ENCODE measurements at regions not wholly inside any gene's neighbourhood (a gene's known extent, or its start where the extent isn't known, plus 50 kb on each side); places are given as distances from the start of the nearest gene placed in this dataset.

DNA sequence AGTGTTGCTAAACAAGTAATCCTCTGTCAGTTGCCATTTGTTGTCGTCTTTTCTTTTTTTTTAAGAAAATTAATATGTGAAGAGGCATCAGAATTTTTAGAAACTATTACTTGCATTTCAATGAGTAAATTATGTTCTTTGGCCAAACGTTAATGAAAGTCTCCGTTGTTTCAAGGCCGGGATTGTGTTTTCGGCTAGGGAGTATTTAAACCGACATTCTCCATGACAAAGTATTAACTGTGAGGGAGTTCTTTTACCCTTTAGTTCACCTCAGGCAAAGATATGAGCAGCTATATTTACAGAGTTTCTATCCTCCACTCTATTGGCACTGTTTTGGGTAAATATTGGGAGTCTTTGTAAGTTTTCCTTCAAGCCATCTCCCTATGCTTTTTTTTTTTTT lies 668.9 kb downstream of the METTL15 start:
- DNase-seq (ENCODE audit: extremely low read depth in 1 of 2, low read depth in 1 of 2): no peak

- no peak for DNase-seq (ENCODE audit: extremely low read depth in 1 of 2, low read depth in 1 of 2)
Measured at GRCh38 chr11:28773606-28774005, 665.4 kb downstream of the METTL15 start.

GRCh38 chr11:28770806-28771205 lies 662.6 kb downstream of the METTL15 start:
- DNase-seq (ENCODE audit: extremely low read depth in 1 of 2, low read depth in 1 of 2): no peak

DNA sequence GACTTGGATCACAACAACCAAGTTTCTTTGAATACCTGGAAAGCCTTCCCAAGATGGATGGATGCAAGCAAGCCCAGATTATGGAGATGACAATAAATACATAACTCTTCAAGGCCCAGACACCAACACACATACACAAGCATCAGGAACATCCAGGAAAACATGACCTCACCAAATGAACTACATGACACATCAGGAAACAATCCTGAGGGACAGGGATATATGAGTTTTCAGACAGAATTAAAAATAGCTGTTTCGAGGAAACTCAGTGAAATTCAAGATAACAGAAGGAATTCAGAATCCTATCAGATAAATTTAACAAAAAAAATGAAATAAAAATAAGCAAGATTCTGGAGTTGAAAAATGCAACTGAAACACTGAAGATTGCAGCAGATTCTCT lies 659.4 kb downstream of the METTL15 start:
- DNase-seq (ENCODE audit: extremely low read depth in 1 of 2, low read depth in 1 of 2): no peak

- no peak for DNase-seq (ENCODE audit: extremely low read depth in 1 of 2, low read depth in 1 of 2)
Measured at GRCh38 chr11:28763876-28764275, 655.7 kb downstream of the METTL15 start.

DNA sequence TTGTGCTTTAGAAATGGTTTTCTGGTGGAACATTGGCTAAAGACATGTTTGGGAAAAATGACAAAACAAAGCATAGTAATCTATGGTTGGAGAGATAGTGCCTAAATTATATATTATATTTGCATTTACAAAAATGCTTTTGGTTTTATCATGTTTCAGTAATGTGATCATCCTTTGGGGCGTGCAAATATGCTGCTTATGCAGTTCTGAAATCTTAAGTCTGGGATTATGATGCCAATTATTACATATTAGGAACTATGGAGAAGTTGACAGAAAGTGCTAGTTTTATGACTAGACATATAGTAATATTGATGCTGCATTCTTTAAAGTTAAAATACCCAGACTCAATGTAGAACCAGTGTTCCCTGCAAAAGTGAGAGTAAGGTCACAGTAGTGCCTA lies 655.0 kb downstream of the METTL15 start:
- no peak for DNase-seq (ENCODE audit: extremely low read depth in 1 of 2, low read depth in 1 of 2)

GRCh38 chr11:28760676-28761390 lies 652.6 kb downstream of the METTL15 start:
- DNase-seq (ENCODE audit: extremely low read depth in 1 of 2, low read depth in 1 of 2): no peak

GRCh38 chr11:28759311-28759710 lies 651.1 kb downstream of the METTL15 start:
- no peak for DNase-seq (ENCODE audit: extremely low read depth in 1 of 2, low read depth in 1 of 2)

GRCh38 chr11:28757725-28758515 lies 649.7 kb downstream of the METTL15 start:
- no peak for DNase-seq (ENCODE audit: extremely low read depth in 1 of 2, low read depth in 1 of 2)

GRCh38 chr11:28756977-28757376 lies 648.8 kb downstream of the METTL15 start:
- no peak for DNase-seq (ENCODE audit: extremely low read depth in 1 of 2, low read depth in 1 of 2)

DNA sequence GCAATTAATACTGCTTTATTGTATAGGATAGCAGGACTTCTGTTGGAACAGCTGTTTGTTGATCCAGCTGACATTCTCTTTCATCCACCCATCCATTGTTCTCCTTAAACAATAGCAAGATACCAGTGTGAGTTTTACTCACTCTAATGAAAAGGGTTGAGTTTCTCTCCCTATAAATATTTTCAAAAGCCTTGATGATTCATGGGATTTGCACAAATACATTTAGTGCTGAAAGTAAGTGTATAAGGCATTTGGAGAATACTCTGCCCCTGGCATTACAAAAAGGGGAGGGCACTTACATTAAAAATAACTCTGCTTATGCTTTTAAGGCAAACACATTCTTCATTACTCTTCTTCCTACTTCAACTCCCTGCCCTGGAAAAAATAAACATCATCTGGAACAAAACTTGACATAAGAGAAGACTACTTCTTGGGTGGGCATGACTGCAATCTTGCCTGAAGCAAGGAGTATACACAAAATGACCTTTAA lies 634.9 kb downstream of the METTL15 start:
- no peak for DNase-seq (ENCODE audit: extremely low read depth in 1 of 2, low read depth in 1 of 2)

- DNase-seq (ENCODE audit: extremely low read depth in 1 of 2, low read depth in 1 of 2): no peak
Measured at GRCh38 chr11:28739489-28740280, 631.5 kb downstream of the METTL15 start.

- DNase-seq (ENCODE audit: extremely low read depth in 1 of 2, low read depth in 1 of 2): no peak
Measured at GRCh38 chr11:28738549-28738948, 630.4 kb downstream of the METTL15 start.

DNA sequence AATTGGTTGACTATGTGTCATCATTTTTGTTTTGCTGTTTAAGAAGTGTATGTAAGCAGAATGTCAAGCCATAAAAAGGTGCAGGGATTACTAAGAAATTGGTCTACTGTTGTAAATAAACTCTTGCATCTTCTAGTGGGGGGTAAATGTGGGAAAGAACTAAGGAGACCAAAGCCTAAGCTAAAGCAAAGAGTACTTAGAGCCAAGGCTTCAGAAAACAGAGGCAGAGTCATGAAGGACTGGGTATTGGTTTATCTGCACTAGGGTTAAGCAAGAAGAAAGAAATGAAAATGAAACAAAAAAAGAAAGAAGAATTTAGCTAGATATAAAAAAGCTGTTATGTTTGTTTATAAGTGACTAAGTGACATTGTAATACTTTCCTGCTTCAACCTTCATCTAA lies 628.1 kb downstream of the METTL15 start:
- no peak for DNase-seq (ENCODE audit: extremely low read depth in 1 of 2, low read depth in 1 of 2)

GRCh38 chr11:28735511-28735910 lies 627.3 kb downstream of the METTL15 start:
- no peak for DNase-seq (ENCODE audit: extremely low read depth in 1 of 2, low read depth in 1 of 2)

GRCh38 chr11:28730889-28731288 lies 622.7 kb downstream of the METTL15 start:
- DNase-seq (ENCODE audit: extremely low read depth in 1 of 2, low read depth in 1 of 2): no peak

- DNase-seq (ENCODE audit: extremely low read depth in 1 of 2, low read depth in 1 of 2): no peak
Measured at GRCh38 chr11:28730336-28730735, 622.1 kb downstream of the METTL15 start.

- no peak for DNase-seq (ENCODE audit: extremely low read depth in 1 of 2, low read depth in 1 of 2)
Measured at GRCh38 chr11:28729339-28729738, 621.2 kb downstream of the METTL15 start.

DNA sequence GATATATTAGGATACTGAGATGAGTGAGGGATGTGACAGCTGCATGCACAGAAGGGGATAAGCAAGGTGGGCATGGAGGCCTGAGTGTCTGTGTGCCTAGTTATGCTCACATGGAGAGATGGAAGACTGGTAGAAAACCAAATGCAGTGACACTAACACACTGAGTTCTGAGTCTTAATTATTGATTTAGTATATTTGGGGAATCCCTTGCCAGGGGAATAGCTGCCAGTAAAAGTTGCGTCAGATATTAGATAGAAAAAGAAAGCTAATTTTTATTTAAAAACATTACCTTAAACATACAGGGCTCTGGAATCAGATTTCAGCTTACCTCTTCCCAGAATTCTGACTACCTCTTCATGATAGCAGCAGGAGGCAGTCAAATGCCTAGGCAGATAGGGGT lies 620.5 kb downstream of the METTL15 start:
- no peak for DNase-seq (ENCODE audit: extremely low read depth in 1 of 2, low read depth in 1 of 2)

DNA sequence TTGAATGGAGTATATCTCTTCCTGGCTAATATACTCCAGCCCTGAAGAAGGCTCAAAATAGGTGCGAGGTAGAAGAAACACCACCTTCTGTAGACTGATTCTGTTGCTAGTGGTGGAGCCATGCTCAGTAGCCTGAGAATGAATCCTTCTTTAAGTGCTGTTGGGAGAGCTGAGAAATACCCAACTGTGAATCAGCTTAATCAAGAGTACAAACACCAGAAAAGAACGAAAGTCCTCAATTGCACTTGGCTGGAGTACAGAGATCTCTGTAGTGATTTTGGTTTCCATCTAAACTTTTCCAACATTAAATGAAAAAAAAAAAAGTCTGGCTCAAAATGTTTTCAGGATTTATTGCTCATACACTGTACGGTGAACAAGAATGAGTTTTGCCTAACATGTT lies 619.1 kb downstream of the METTL15 start:
- no peak for DNase-seq (ENCODE audit: extremely low read depth in 1 of 2, low read depth in 1 of 2)

- no peak for DNase-seq (ENCODE audit: extremely low read depth in 1 of 2, low read depth in 1 of 2)
Measured at GRCh38 chr11:28726432-28726831, 618.2 kb downstream of the METTL15 start.
